GM23248 (cell line): ENCODE measurements at regions not wholly inside any gene's neighbourhood (a gene's known extent, or its start where the extent isn't known, plus 50 kb on each side); places are given as distances from the start of the nearest gene placed in this dataset.

Source experiments
- DNase-seq: peaks from one replicate; pipeline ENCODE4 v3.0.0-alpha.2; 2015
- H2AFZ ChIP-seq: fragments of 200-600 bp; sonication (generic); 2 replicates; pipeline ENCODE4 v1.6.1; 2016; ENCODE audit warnings: antibody characterized with exemption
- H3F3A ChIP-seq: fragments of 200-600 bp; sonication (generic); 2 replicates; pipeline ENCODE4 v1.6.1; 2016; ENCODE audit warnings: mild to moderate bottlenecking, antibody characterized with exemption, mixed run types; ENCODE audit not compliant: insufficient read depth
- H3K27ac ChIP-seq: fragments of 200-600 bp; sonication (generic); 2 replicates; pipeline ENCODE4 v1.5.1; 2016; ENCODE audit warnings: mild to moderate bottlenecking
- H3K27me3 ChIP-seq: fragments of 200-600 bp; sonication (generic); replicated peaks from 2 replicates; pipeline ENCODE4 v1.6.1; 2016; ENCODE audit warnings: mild to moderate bottlenecking; ENCODE audit not compliant: insufficient read depth
- H3K36me3 ChIP-seq: fragments of 200-600 bp; sonication (generic); 2 replicates; pipeline ENCODE4 v1.6.1; 2016; ENCODE audit warnings: low read depth, mild to moderate bottlenecking
- H3K4me1 ChIP-seq: fragments of 200-600 bp; sonication (generic); 2 replicates; pipeline ENCODE4 v1.6.1; 2016; ENCODE audit warnings: mild to moderate bottlenecking; ENCODE audit not compliant: insufficient read depth
- H3K4me2 ChIP-seq: fragments of 200-600 bp; sonication (generic); one replicate; pipeline ENCODE4 v1.6.1; 2016; ENCODE audit warnings: mild to moderate bottlenecking; ENCODE audit not compliant: unreplicated experiment
- H3K4me3 ChIP-seq: fragments of 200-600 bp; sonication (generic); 2 replicates; pipeline ENCODE4 v1.5.1; 2016; ENCODE audit warnings: mild to moderate bottlenecking
- H3K79me2 ChIP-seq: fragments of 200-600 bp; sonication (generic); 2 replicates; pipeline ENCODE4 v1.6.1; 2016; ENCODE audit warnings: mild to moderate bottlenecking; ENCODE audit not compliant: insufficient read depth
- H3K9ac ChIP-seq: fragments of 200-600 bp; sonication (generic); 2 replicates; pipeline ENCODE4 v1.6.1; 2016; ENCODE audit warnings: mild to moderate bottlenecking
- H3K9me2 ChIP-seq: fragments of 200-600 bp; sonication (generic); 2 replicates; pipeline ENCODE4 v1.6.1; 2016; ENCODE audit warnings: mixed run types, mild to moderate bottlenecking, moderate library complexity; ENCODE audit not compliant: insufficient read depth
- H3K9me3 ChIP-seq: fragments of 200-600 bp; sonication (generic); one replicate; pipeline ENCODE4 v1.6.1; 2017; ENCODE audit warnings: low read depth
- H4K20me1 ChIP-seq: fragments of 200-600 bp; sonication (generic); 2 replicates; pipeline ENCODE4 v1.6.0; 2016; ENCODE audit not compliant: insufficient read depth
- EZH2 ChIP-seq: fragments of 200-600 bp; sonication (generic); IDR thresholded peaks from 2 replicates; pipeline ENCODE4 v1.6.1; 2018; ENCODE audit warnings: antibody characterized with exemption, mild to moderate bottlenecking; ENCODE audit not compliant: insufficient read depth, poor library complexity, severe bottlenecking
- EZH2phosphoT487 ChIP-seq: fragments of 200-600 bp; sonication (generic); IDR thresholded peaks from 2 replicates; pipeline ENCODE4 v1.6.1; 2018; ENCODE audit warnings: antibody characterized with exemption, moderate library complexity, mild to moderate bottlenecking, low read depth; ENCODE audit not compliant: insufficient read depth
- WGBS, 2 experiments: methylation state at CpG; one replicate each; pipeline ENCODE4 v1.1.6; 2015 to 2017; ENCODE audit warnings: low lambda C conversion rate in 2 of 2, low coverage in 1 of 2; ENCODE audit errors: missing lambda C conversion rate in 2 of 2; 5-methylcytosine and 5-hydroxymethylcytosine counted together
- in situ Hi-C: fragments of 300-500 bp; cut with MboI; formaldehyde crosslinking; loops from 2 replicates; pipeline ENCODE4 v1.15.0; 2020

- DNase-seq, result peak; percentile 13
- WGBS, 2 experiments, result 60 to 61% methylated on average over 15 to 16 of the region's 16 CpGs
- in situ Hi-C loops, result no loop called here
These were observed 142.6 kb downstream of the MRPL14 start for GRCh38 chr6:43984442-43985321.

GRCh38 chr6:43983632-43984031 is 143.6 kb downstream of the MRPL14 start:
- Histone ChIP-seq H3F3A (no peaks in the 10 kb centered on the region; the same call in 1 of the 2 replicates), H3K79me2 (no peaks in the 10 kb centered on the region), H3K4me2 (no peak overlapping the region), H3K9ac (no peak overlapping the region), H3K27ac (no peak overlapping the region), H3K4me1 (peaks cover 6% of the 10 kb centered on the region), H4K20me1 (no peaks in the 10 kb centered on the region), H3K9me2 (no peaks in the 10 kb centered on the region), H3K4me3 (no peak overlapping the region), H3K36me3 (no peaks in the 10 kb centered on the region), H3K9me3 (no peaks in the 10 kb centered on the region), H2AFZ (no peak overlapping the region), H3K27me3 (no peaks in the 10 kb centered on the region)
- no peak for TF ChIP-seq EZH2
- TF ChIP-seq EZH2phosphoT487, result no peak
- no peak for DNase-seq
- WGBS, 2 experiments, result 74 to 77% methylated on average over 7 of the region's 7 CpGs
- in situ Hi-C loops, result no loop called here

More at GRCh38 chr6:43984442-43985321, 142.6 kb downstream of the MRPL14 start:
- no peak overlapping the region for H3K4me3 ChIP-seq
- H3K4me1 ChIP-seq, result no peaks in the 10 kb centered on the region
- no peaks in the 10 kb centered on the region for H3K79me2 ChIP-seq
- no peaks in the 10 kb centered on the region for H3K9me3 ChIP-seq
- H3K9ac ChIP-seq, result no peak overlapping the region
- no peak for TF ChIP-seq EZH2
- TF ChIP-seq EZH2phosphoT487, result no peak
- no peaks in the 10 kb centered on the region for H3F3A ChIP-seq
- H3K36me3 ChIP-seq, result no peaks in the 10 kb centered on the region
- no peak overlapping the region for H2AFZ ChIP-seq
- no peak overlapping the region for H3K4me2 ChIP-seq
- no peak overlapping the region for H3K27ac ChIP-seq
- H4K20me1 ChIP-seq, result no peaks in the 10 kb centered on the region
- no peaks in the 10 kb centered on the region for H3K9me2 ChIP-seq
- H3K27me3 ChIP-seq, result no peaks in the 10 kb centered on the region

GRCh38 chr6:43983191-43983590 is 144.1 kb downstream of the MRPL14 start:
- Histone ChIP-seq H3K36me3 (no peaks in the 10 kb centered on the region), H3F3A (no peaks in the 10 kb centered on the region; the same call in 1 of the 2 replicates), H3K27ac (no peak overlapping the region), H3K9ac (no peak overlapping the region), H3K27me3 (no peaks in the 10 kb centered on the region), H3K9me3 (no peaks in the 10 kb centered on the region), H2AFZ (no peak overlapping the region), H3K4me1 (peaks cover 11% of the 10 kb centered on the region), H3K4me2 (no peak overlapping the region), H3K79me2 (no peaks in the 10 kb centered on the region), H3K9me2 (no peaks in the 10 kb centered on the region), H3K4me3 (no peak overlapping the region), H4K20me1 (no peaks in the 10 kb centered on the region)
- in situ Hi-C loops, result no loop called here
- WGBS, 2 experiments, result 63 to 64% methylated on average over 2 of the region's 2 CpGs
- TF ChIP-seq EZH2 (no peak), EZH2phosphoT487 (no peak)
- DNase-seq, result no peak

DNA sequence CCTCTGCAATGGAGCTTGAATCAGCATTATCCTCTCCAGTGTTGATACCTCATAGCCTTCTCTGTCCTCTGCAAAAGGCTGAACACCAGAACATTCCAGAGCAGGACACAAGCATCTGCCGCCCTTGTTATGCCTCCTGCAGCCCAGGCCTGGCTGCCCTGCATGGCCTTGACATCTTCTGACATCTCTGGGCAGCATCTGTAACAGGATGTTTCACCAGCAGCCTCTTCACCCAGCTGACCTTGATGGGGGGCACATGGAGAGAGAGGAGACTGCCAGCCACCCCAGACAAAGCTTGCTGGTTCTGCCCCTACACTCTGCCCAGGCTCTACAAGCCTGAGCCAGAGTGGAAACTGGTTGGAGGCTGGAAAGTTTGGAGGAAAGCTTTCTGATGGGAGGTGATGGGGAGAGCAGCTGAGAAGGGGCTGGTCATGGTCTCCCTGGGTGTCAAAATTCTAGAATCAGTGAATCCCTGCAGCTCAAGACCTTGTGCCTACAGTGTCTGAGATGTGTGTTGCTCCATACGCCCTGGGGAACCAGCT is 145.1 kb downstream of the MRPL14 start:
- no peaks in the 10 kb centered on the region for H3K9me2 ChIP-seq
- no peak overlapping the region for H3K27ac ChIP-seq
- H3K79me2 ChIP-seq, result no peaks in the 10 kb centered on the region
- H4K20me1 ChIP-seq, result no peaks in the 10 kb centered on the region
- no peak overlapping the region for H3K4me2 ChIP-seq
- H3K4me1 ChIP-seq, result peaks cover 13% of the 10 kb centered on the region
- no peak overlapping the region for H3K9ac ChIP-seq
- in situ Hi-C loops, result no loop called here
- H3K36me3 ChIP-seq, result no peaks in the 10 kb centered on the region
- 48 to 53% methylated on average over 2 of the region's 2 CpGs for WGBS, 2 experiments
- H3K27me3 ChIP-seq, result no peaks in the 10 kb centered on the region
- no peak overlapping the region for H2AFZ ChIP-seq
- H3F3A ChIP-seq, result no peaks in the 10 kb centered on the region; the same call in 1 of the 2 replicates
- H3K9me3 ChIP-seq, result no peaks in the 10 kb centered on the region
- no peak for DNase-seq
- TF ChIP-seq EZH2phosphoT487, result no peak
- no peak overlapping the region for H3K4me3 ChIP-seq
